ENCODE measurements at regions not wholly inside any gene's neighbourhood (a gene's known extent, or its start where the extent isn't known, plus 50 kb on each side); places are given as distances from the start of the nearest gene placed in this dataset.

- DNase-seq (ENCODE audit: low read depth) = no peak
Observed at GRCh38 chr21:27450216-27450615, 483.3 kb upstream of the ADAMTS5 start.

GRCh38 chr21:27448960-27449359, 482.1 kb upstream of the ADAMTS5 start:
- no peak for DNase-seq (ENCODE audit: low read depth)

GRCh38 chr21:27447843-27448242, 481.0 kb upstream of the ADAMTS5 start:
- DNase-seq (ENCODE audit: low read depth) = no peak

GRCh38 chr21:27429710-27430341, 462.9 kb upstream of the ADAMTS5 start:
- DNase-seq (ENCODE audit: low read depth) = no peak

- DNase-seq (ENCODE audit: low read depth) = no peak
Observed at GRCh38 chr21:27426196-27426595, 459.3 kb upstream of the ADAMTS5 start.

- no peak for DNase-seq (ENCODE audit: low read depth)
Observed at GRCh38 chr21:27425574-27425973, 458.7 kb upstream of the ADAMTS5 start.

GRCh38 chr21:27425172-27425571, 458.3 kb upstream of the ADAMTS5 start:
- no peak for DNase-seq (ENCODE audit: low read depth)

- DNase-seq (ENCODE audit: low read depth) = no peak
Observed at GRCh38 chr21:27424601-27425000, 457.7 kb upstream of the ADAMTS5 start.

GRCh38 chr21:27423906-27424595, 457.2 kb upstream of the ADAMTS5 start:
- DNase-seq (ENCODE audit: low read depth) = no peak

- DNase-seq (ENCODE audit: low read depth) = no peak
Observed at GRCh38 chr21:27423038-27423437, 456.1 kb upstream of the ADAMTS5 start.

- DNase-seq (ENCODE audit: low read depth) = no peak
Observed at GRCh38 chr21:27422435-27422834, 455.5 kb upstream of the ADAMTS5 start.

GRCh38 chr21:27421654-27422053, 454.8 kb upstream of the ADAMTS5 start:
- no peak for DNase-seq (ENCODE audit: low read depth)

- no peak for DNase-seq (ENCODE audit: low read depth)
Observed at GRCh38 chr21:27419153-27419552, 452.3 kb upstream of the ADAMTS5 start.

GRCh38 chr21:27418346-27418745, 451.5 kb upstream of the ADAMTS5 start:
- DNase-seq (ENCODE audit: low read depth) = no peak

GRCh38 chr21:27412530-27412929, 445.6 kb upstream of the ADAMTS5 start:
- no peak for DNase-seq (ENCODE audit: low read depth)

- no peak for DNase-seq (ENCODE audit: low read depth)
Observed at GRCh38 chr21:27408826-27409225, 441.9 kb upstream of the ADAMTS5 start.

GRCh38 chr21:27407271-27407670, 440.4 kb upstream of the ADAMTS5 start:
- no peak for DNase-seq (ENCODE audit: low read depth)

- peak; percentile 62 for DNase-seq (ENCODE audit: low read depth)
Observed at GRCh38 chr21:27406300-27407009, 439.6 kb upstream of the ADAMTS5 start.

GRCh38 chr21:27403011-27403410, 436.1 kb upstream of the ADAMTS5 start:
- no peak for DNase-seq (ENCODE audit: low read depth)

- DNase-seq (ENCODE audit: low read depth) = no peak
Observed at GRCh38 chr21:27400045-27400444, 433.2 kb upstream of the ADAMTS5 start.

GRCh38 chr21:27397578-27397977, 430.7 kb upstream of the ADAMTS5 start:
- DNase-seq (ENCODE audit: low read depth) = no peak

- no peak for DNase-seq (ENCODE audit: low read depth)
Observed at GRCh38 chr21:27393726-27394125, 426.8 kb upstream of the ADAMTS5 start.

- DNase-seq (ENCODE audit: low read depth) = no peak
Observed at GRCh38 chr21:27391990-27392389, 425.1 kb upstream of the ADAMTS5 start.

Measured in forelimb muscle (tissue), 1 donor.